GM21515 (cell line): ENCODE measurements at regions not wholly inside any gene's neighbourhood (a gene's known extent, or its start where the extent isn't known, plus 50 kb on each side); places are given as distances from the start of the nearest gene placed in this dataset.
"Not testable (repeated sequence)": the region's sequence is repeated elsewhere in the genome, so short reads cannot be mapped to it uniquely, and the experiment has no call there.

Experiments
- ATAC-seq: cut with Tn5 transposase; IDR thresholded peaks from one replicate; pipeline ENCODE4 v1.9.1; 2021; ENCODE audit not compliant: unreplicated experiment

- no peak for ATAC-seq
Measured at GRCh38 chr18:35770376-35771014, 189.0 kb downstream of the GALNT1 start.

- no peak for ATAC-seq
Measured at GRCh38 chr18:35771172-35771571, 189.6 kb downstream of the GALNT1 start.

- no peak for ATAC-seq
Measured at GRCh38 chr18:35775887-35776286, 194.3 kb downstream of the GALNT1 start.

GRCh38 chr18:35776473-35776872 is 194.9 kb downstream of the GALNT1 start:
- ATAC-seq: no peak

GRCh38 chr18:35777039-35777438 is 195.4 kb upstream of the RMP24 start:
- ATAC-seq: no peak

- no peak for ATAC-seq
Measured at GRCh38 chr18:35778850-35779627, 193.4 kb upstream of the RMP24 start.

GRCh38 chr18:35780937-35781336 is 191.5 kb upstream of the RMP24 start:
- no peak for ATAC-seq

GRCh38 chr18:35782926-35783325 is 189.6 kb upstream of the RMP24 start:
- no peak for ATAC-seq

GRCh38 chr18:35786365-35787042 is 186.0 kb upstream of the RMP24 start:
- ATAC-seq: no peak

GRCh38 chr18:35789543-35789942 is 182.9 kb upstream of the RMP24 start:
- no peak for ATAC-seq

GRCh38 chr18:35797948-35798347 is 174.5 kb upstream of the RMP24 start:
- ATAC-seq: no peak

GRCh38 chr18:35803551-35803950 is 168.9 kb upstream of the RMP24 start:
- no peak for ATAC-seq

GRCh38 chr18:35804377-35804776 is 168.1 kb upstream of the RMP24 start:
- no peak for ATAC-seq

GRCh38 chr18:35807811-35808335 is 164.6 kb upstream of the RMP24 start:
- ATAC-seq: no peak

GRCh38 chr18:35808796-35809195 is 163.7 kb upstream of the RMP24 start:
- no peak for ATAC-seq

- no peak for ATAC-seq
Measured at GRCh38 chr18:35810520-35810919, 162.0 kb upstream of the RMP24 start.

- no peak for ATAC-seq
Measured at GRCh38 chr18:35811896-35812295, 160.6 kb upstream of the RMP24 start.

- ATAC-seq: not testable (repeated sequence)
Measured at GRCh38 chr18:35815011-35815410, 157.5 kb upstream of the RMP24 start.

- no peak for ATAC-seq
Measured at GRCh38 chr18:35816003-35816402, 156.5 kb upstream of the RMP24 start.

- ATAC-seq: no peak
Measured at GRCh38 chr18:35817604-35818352, 154.7 kb upstream of the RMP24 start.

- no peak for ATAC-seq
Measured at GRCh38 chr18:35818353-35818667, 154.2 kb upstream of the RMP24 start.
